Adrenal gland (tissue), 9 donors: ENCODE measurements at regions not wholly inside any gene's neighbourhood (a gene's known extent, or its start where the extent isn't known, plus 50 kb on each side); places are given as distances from the start of the nearest gene placed in this dataset.

ENCODE experiments used
- DNase-seq, 7 donors: peaks; one replicate each; pipeline ENCODE4 v3.0.0-alpha.2; 2019 to 2020
- H3K27ac ChIP-seq, 5 donors: fragments of 200-600 bp; sonication (generic) in 4 of 5; 1 replicate in 3 of 5; 2 replicates in 2 of 5; pipeline versions ENCODE4 v1.5.1 to v1.8.0; 2016 to 2020; ENCODE audit warnings: mild to moderate bottlenecking in 1 of 5
- H3K27me3 ChIP-seq: fragments of 200-600 bp; 2 replicates; pipeline ENCODE4 v1.8.0; 2021
- H3K36me3 ChIP-seq, 2 donors: fragments of 200-600 bp; replicated peaks in 1 of 2; 1 replicate in 1 of 2; 2 replicates in 1 of 2; pipeline versions ENCODE4 v1.5.1 to v1.8.0; 2018 to 2022
- H3K4me1 ChIP-seq, 2 donors: fragments of 200-600 bp; replicated peaks in 1 of 2; 1 replicate in 1 of 2; 2 replicates in 1 of 2; pipeline versions ENCODE4 v1.5.1 to v1.8.0; 2018 to 2021
- H3K4me3 ChIP-seq, 4 donors: fragments of 200-600 bp; sonication (generic) in 3 of 4; one replicate each; pipeline ENCODE4 v1.5.1; 2016 to 2018
- H3K9me3 ChIP-seq, 3 donors: fragments of 200-600 bp; sonication (generic) in 1 of 3; replicated peaks in 1 of 3; 1 replicate in 2 of 3; 2 replicates in 1 of 3; pipeline versions ENCODE4 v1.5.1 to v1.8.0; 2016 to 2021
- CTCF ChIP-seq, 6 experiments: fragments of 450-650 bp in 4 of 6; fragments of 200-600 bp in 2 of 6; sonication (generic) in 1 of 6; IDR thresholded peaks; 1 replicate in 5 of 6; 2 replicates in 1 of 6; pipeline versions ENCODE4 v1.5.1 to v1.8.0; 2016 to 2021; ENCODE audit warnings: antibody characterized with exemption in 6 of 6, mild to moderate bottlenecking in 2 of 6, moderate library complexity in 1 of 6
- POLR2A ChIP-seq, 2 donors: fragments of 450-650 bp; IDR thresholded peaks; one replicate each; pipeline ENCODE4 v1.6.1; 2017; ENCODE audit warnings: antibody characterized with exemption in 2 of 2, mild to moderate bottlenecking in 2 of 2, moderate library complexity in 1 of 2
- WGBS, 4 donors: extraction: QIAGEN DNeasy Blood & Tissue Kit in 2 of 4; methylation state at CpG; one replicate each; pipeline versions ENCODE4 v1.1.5 to v1.1.7; 2013 to 2017; 5-methylcytosine and 5-hydroxymethylcytosine counted together
- intact Hi-C, 2 donors: fragments of 100-400 bp; cut with DNase I; formaldehyde crosslinking; loops; one replicate each; pipeline versions ENCODE4 v1.14.1 to v1.15.0; 2022 to 2023
- donor health status: healthy with polysubstance abuse.
- donor health status: Bipolar disorder and iron deficiency.
- donor health status: DM: yes; HTN: yes; CAD: no.
- donor health status: DM: no; HTN: no; CAD: no.
- donor health status: DM: no; HTN: no; CAD: no.

- no peak for TF ChIP-seq POLR2A (IDR thresholded peaks at IDR 0.05)
- TF ChIP-seq CTCF (IDR thresholded peaks at IDR 0.05), result no peak
- Histone ChIP-seq H3K9me3 (no peaks in the 10 kb centered on the region), H3K27ac (no peak overlapping the region), H3K4me1 (no peaks in the 10 kb centered on the region), H3K36me3 (no peaks in the 10 kb centered on the region), H3K27me3 (no peaks in the 10 kb centered on the region), H3K4me3 (no peak overlapping the region)
- intact Hi-C loops, result no loop called here
- DNase-seq, result peak in 1 of 7 donors; percentile 8
- 84 to 89% (median 85%) methylated on average over 13 to 16 of the region's 16 CpGs for WGBS, 4 donors
Observed at GRCh38 chr5:2696156-2696807, 55.2 kb downstream of the IRX2 start.

GRCh38 chr5:2695200-2695891, 56.1 kb downstream of the IRX2 start:
- Histone ChIP-seq H3K9me3 (no peaks in the 10 kb centered on the region), H3K27me3 (no peaks in the 10 kb centered on the region), H3K27ac (no peak overlapping the region), H3K36me3 (no peaks in the 10 kb centered on the region), H3K4me1 (no peaks in the 10 kb centered on the region), H3K4me3 (no peak overlapping the region)
- DNase-seq, result peak in 1 of 7 donors; percentile 3
- TF ChIP-seq POLR2A (IDR thresholded peaks at IDR 0.05), result no peak
- no peak for TF ChIP-seq CTCF (IDR thresholded peaks at IDR 0.05)
- 74 to 95% (median 79%) methylated on average over 4 to 8 of the region's 8 CpGs for WGBS, 4 donors
- intact Hi-C loops, result no loop called here

GRCh38 chr5:2691530-2691929, 59.9 kb downstream of the IRX2 start:
- WGBS, 4 donors, result 44 to 82% (median 51%) methylated on average over 1 of the region's 1 CpG
- no peak overlapping the region for H3K27ac ChIP-seq
- intact Hi-C loops, result no loop called here
- no peaks in the 10 kb centered on the region for H3K36me3 ChIP-seq
- H3K27me3 ChIP-seq, result no peaks in the 10 kb centered on the region
- DNase-seq, result no peak
- H3K4me1 ChIP-seq, result no peaks in the 10 kb centered on the region
- no peaks in the 10 kb centered on the region for H3K9me3 ChIP-seq
- H3K4me3 ChIP-seq, result no peak overlapping the region
- no peak for TF ChIP-seq CTCF (IDR thresholded peaks at IDR 0.05)
- TF ChIP-seq POLR2A (IDR thresholded peaks at IDR 0.05), result no peak

- no peak for TF ChIP-seq CTCF (IDR thresholded peaks at IDR 0.05)
- no peak for TF ChIP-seq POLR2A (IDR thresholded peaks at IDR 0.05)
- 66 to 89% (median 83%) methylated on average over 6 of the region's 6 CpGs for WGBS, 4 donors
- DNase-seq, result peak in 1 of 7 donors; percentile 20
- Histone ChIP-seq H3K27me3 (no peaks in the 10 kb centered on the region), H3K27ac (no peak overlapping the region), H3K36me3 (no peaks in the 10 kb centered on the region), H3K4me3 (no peak overlapping the region), H3K4me1 (no peaks in the 10 kb centered on the region), H3K9me3 (no peaks in the 10 kb centered on the region)
- intact Hi-C loops, result no loop called here
Observed at GRCh38 chr5:2690293-2690692, 61.2 kb downstream of the IRX2 start.
